T-helper 1 cell treated with Interleukin-12 subunit alpha and Interleukin-12 subunit beta and Interleukin-4 antibody, amounts not matched to agents 30 μg/mL and 1 μg/mL, for 36 hours (primary cell): ENCODE measurements at regions not wholly inside any gene's neighbourhood (a gene's known extent, or its start where the extent isn't known, plus 50 kb on each side); places are given as distances from the start of the nearest gene placed in this dataset.

Experiments used
- H3K27ac Mint-ChIP-seq: one replicate; pipeline ENCODE4 v1.8.0; 2021; ENCODE audit warnings: mild to moderate bottlenecking, mixed read lengths
- H3K27me3 Mint-ChIP-seq: one replicate; pipeline ENCODE4 v1.8.0; 2021; ENCODE audit warnings: low read depth, mixed read lengths
- H3K36me3 Mint-ChIP-seq: one replicate; pipeline ENCODE4 v1.8.0; 2021; ENCODE audit warnings: low read depth, mixed read lengths
- H3K4me1 Mint-ChIP-seq: one replicate; pipeline ENCODE4 v1.8.0; 2021; ENCODE audit warnings: low read depth, mixed read lengths
- H3K4me3 Mint-ChIP-seq: one replicate; pipeline ENCODE4 v1.8.0; 2021; ENCODE audit warnings: mild to moderate bottlenecking, moderate library complexity, mixed read lengths
- H3K9me3 Mint-ChIP-seq: one replicate; pipeline ENCODE4 v1.8.0; 2021; ENCODE audit warnings: mixed read lengths

GRCh38 chr12:113684053-113684907, 212.6 kb upstream of the LHX5 start:
- H3K4me3 Mint-ChIP-seq = no peak overlapping the region
- H3K36me3 Mint-ChIP-seq = no peaks in the 10 kb centered on the region
- no peaks in the 10 kb centered on the region for H3K9me3 Mint-ChIP-seq
- H3K27me3 Mint-ChIP-seq = no peaks in the 10 kb centered on the region
- H3K4me1 Mint-ChIP-seq = no peaks in the 10 kb centered on the region
- no peak overlapping the region for H3K27ac Mint-ChIP-seq

GRCh38 chr12:113683574-113683973, 211.9 kb upstream of the LHX5 start:
- Mint-ChIP-seq H3K36me3 (no peaks in the 10 kb centered on the region), H3K27me3 (no peaks in the 10 kb centered on the region), H3K4me1 (no peaks in the 10 kb centered on the region), H3K4me3 (no peak overlapping the region), H3K27ac (no peak overlapping the region), H3K9me3 (no peaks in the 10 kb centered on the region)

GRCh38 chr12:113680868-113681267, 209.2 kb upstream of the LHX5 start:
- H3K4me3 Mint-ChIP-seq = no peak overlapping the region
- no peaks in the 10 kb centered on the region for H3K36me3 Mint-ChIP-seq
- H3K27me3 Mint-ChIP-seq = no peaks in the 10 kb centered on the region
- no peaks in the 10 kb centered on the region for H3K9me3 Mint-ChIP-seq
- H3K4me1 Mint-ChIP-seq = no peaks in the 10 kb centered on the region
- H3K27ac Mint-ChIP-seq = no peak overlapping the region

- Mint-ChIP-seq H3K27ac (no peak overlapping the region), H3K4me1 (no peaks in the 10 kb centered on the region), H3K36me3 (no peaks in the 10 kb centered on the region), H3K27me3 (no peaks in the 10 kb centered on the region), H3K9me3 (no peaks in the 10 kb centered on the region), H3K4me3 (no peak overlapping the region)
These were observed 206.8 kb upstream of the LHX5 start for GRCh38 chr12:113678223-113679119.

DNA sequence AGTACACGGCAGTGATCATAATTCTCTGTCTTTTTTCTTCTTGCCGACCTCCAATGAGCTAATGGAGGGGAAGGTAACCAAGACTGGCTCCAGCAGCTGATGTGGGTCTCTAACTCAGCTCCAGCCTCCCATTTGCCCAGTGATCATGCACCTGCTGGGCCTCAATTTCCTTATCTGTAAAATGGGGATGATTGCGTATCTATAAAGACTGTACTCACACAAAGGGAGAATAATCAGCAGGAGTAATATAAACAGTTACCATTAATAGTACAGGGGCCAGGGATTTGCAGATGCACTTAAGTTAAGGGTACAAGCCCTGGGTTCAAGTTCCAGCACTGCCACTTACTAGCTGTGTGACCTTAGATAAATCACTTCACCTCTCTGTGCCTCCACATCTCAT, 204.9 kb upstream of the LHX5 start:
- no peak overlapping the region for H3K27ac Mint-ChIP-seq
- no peaks in the 10 kb centered on the region for H3K9me3 Mint-ChIP-seq
- no peaks in the 10 kb centered on the region for H3K36me3 Mint-ChIP-seq
- no peaks in the 10 kb centered on the region for H3K27me3 Mint-ChIP-seq
- no peak overlapping the region for H3K4me3 Mint-ChIP-seq
- H3K4me1 Mint-ChIP-seq = no peaks in the 10 kb centered on the region

DNA sequence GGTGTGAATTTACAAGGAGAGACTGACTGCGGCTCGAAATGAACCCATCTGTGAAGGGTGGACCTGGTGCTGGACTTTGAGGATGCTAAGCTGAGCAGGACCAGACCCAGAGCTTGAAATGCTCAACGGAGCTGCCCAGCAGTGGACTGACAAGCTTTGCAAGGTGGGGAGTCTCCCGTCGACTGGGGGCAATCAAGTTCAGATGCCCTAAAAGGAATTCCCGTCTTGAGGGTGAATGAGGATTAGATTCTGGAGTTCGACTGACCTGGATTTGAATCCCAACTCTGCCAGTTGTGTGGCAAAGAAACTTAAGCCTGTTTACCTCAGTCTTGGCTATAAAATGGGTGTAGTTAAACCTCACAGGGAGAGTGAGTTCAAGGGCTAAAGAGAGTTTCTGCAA, 204.4 kb upstream of the LHX5 start:
- Mint-ChIP-seq H3K4me3 (no peak overlapping the region), H3K4me1 (no peaks in the 10 kb centered on the region), H3K9me3 (no peaks in the 10 kb centered on the region), H3K36me3 (no peaks in the 10 kb centered on the region), H3K27me3 (no peaks in the 10 kb centered on the region), H3K27ac (no peak overlapping the region)

- Mint-ChIP-seq H3K27me3 (peaks cover 8% of the 10 kb centered on the region), H3K36me3 (no peaks in the 10 kb centered on the region), H3K9me3 (no peaks in the 10 kb centered on the region), H3K4me3 (no peak overlapping the region), H3K4me1 (no peaks in the 10 kb centered on the region), H3K27ac (no peak overlapping the region)
These were observed 203.3 kb upstream of the LHX5 start for GRCh38 chr12:113674996-113675395.

GRCh38 chr12:113674302-113674701, 202.6 kb upstream of the LHX5 start:
- H3K4me1 Mint-ChIP-seq = no peaks in the 10 kb centered on the region
- H3K27ac Mint-ChIP-seq = no peak overlapping the region
- no peak overlapping the region for H3K4me3 Mint-ChIP-seq
- no peaks in the 10 kb centered on the region for H3K36me3 Mint-ChIP-seq
- no peaks in the 10 kb centered on the region for H3K9me3 Mint-ChIP-seq
- peaks cover 15% of the 10 kb centered on the region for H3K27me3 Mint-ChIP-seq

DNA sequence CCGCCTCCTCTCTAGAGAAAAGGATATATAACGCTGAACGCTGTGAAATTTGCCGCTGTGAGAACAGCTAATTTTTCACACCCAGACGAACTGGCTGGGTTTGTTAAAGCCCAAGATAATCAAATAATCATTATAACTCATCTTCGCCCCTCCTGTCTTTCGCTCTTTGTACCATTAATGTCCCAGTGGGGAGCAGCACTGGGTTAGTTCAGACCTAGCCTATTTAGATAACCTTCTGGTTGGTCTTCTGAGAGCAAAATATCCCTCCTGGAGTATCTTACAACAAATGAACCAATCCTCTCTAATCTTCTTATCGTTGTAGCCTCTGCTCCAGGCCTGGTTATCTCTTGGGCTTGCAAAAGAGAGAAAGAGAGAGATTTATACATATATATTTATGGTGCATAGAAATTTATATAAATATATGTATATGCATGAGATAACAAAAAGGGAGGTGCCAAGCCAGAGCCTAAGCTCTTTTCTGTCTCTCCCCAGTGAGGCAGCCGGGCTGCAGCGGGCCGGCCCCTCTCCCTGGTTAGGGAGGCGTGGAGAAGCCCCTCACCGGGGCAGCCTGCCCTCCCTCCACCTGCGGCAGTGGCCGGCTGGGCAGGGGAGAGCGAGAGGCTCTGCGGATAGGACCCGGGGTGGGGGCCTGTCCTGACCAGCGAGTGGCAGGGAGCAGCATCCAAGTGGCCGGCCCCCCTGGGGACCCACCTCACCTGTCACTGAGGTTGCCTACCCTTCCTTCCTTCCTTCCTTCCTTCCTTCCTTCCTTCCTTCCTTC, 202.0 kb upstream of the LHX5 start:
- Mint-ChIP-seq H3K36me3 (no peaks in the 10 kb centered on the region), H3K27me3 (peaks cover 18% of the 10 kb centered on the region), H3K4me1 (no peaks in the 10 kb centered on the region), H3K27ac (no peak overlapping the region), H3K4me3 (no peak overlapping the region), H3K9me3 (no peaks in the 10 kb centered on the region)

- no peak overlapping the region for H3K27ac Mint-ChIP-seq
- H3K27me3 Mint-ChIP-seq = peaks cover 20% of the 10 kb centered on the region
These were observed 199.1 kb upstream of the LHX5 start for GRCh38 chr12:113670742-113671141.

DNA sequence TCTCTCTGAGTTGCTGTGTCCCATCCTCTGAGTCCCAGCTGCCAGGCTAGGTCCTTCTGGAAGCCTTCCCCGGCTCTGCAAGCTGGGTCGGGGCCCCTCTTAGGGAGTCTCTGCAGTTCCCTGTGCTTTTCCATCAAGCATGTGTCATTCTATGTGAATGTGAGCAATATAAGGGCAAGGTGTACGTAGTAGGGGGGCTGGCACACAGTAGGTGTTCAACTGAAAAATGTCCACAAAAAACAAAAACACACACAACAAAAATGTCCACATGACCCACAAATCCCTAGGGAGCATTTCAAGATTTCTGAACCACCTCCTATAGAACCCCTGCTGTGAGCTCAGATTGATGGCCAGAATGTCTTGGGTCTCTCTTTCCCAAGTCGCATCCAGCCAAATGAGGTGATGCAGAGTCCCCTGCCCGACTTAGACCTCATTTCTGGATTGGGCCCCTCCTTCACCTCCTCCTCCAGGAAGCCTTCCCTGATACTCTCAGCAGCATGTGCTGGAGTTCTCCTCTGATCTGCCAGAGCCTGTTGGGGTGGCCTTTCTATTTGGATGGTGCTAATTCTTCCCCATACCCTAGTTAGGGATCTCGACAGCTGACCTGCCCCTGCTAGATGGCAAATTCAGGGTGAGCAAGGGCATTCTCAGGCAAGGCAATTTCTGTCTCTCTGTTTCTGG, 196.1 kb upstream of the LHX5 start:
- Mint-ChIP-seq H3K36me3 (no peaks in the 10 kb centered on the region), H3K9me3 (no peaks in the 10 kb centered on the region), H3K4me3 (no peak overlapping the region), H3K27ac (no peak overlapping the region), H3K27me3 (peaks cover 20% of the 10 kb centered on the region), H3K4me1 (no peaks in the 10 kb centered on the region)

More at GRCh38 chr12:113670742-113671141, 199.1 kb upstream of the LHX5 start:
- Mint-ChIP-seq H3K36me3 (no peaks in the 10 kb centered on the region), H3K4me1 (no peaks in the 10 kb centered on the region), H3K4me3 (no peak overlapping the region), H3K9me3 (no peaks in the 10 kb centered on the region)

GRCh38 chr12:113667095-113667494, 195.4 kb upstream of the LHX5 start:
- no peaks in the 10 kb centered on the region for H3K36me3 Mint-ChIP-seq
- no peak overlapping the region for H3K27ac Mint-ChIP-seq
- H3K4me3 Mint-ChIP-seq = no peak overlapping the region
- H3K4me1 Mint-ChIP-seq = no peaks in the 10 kb centered on the region
- H3K27me3 Mint-ChIP-seq = peaks cover 20% of the 10 kb centered on the region
- no peaks in the 10 kb centered on the region for H3K9me3 Mint-ChIP-seq

DNA sequence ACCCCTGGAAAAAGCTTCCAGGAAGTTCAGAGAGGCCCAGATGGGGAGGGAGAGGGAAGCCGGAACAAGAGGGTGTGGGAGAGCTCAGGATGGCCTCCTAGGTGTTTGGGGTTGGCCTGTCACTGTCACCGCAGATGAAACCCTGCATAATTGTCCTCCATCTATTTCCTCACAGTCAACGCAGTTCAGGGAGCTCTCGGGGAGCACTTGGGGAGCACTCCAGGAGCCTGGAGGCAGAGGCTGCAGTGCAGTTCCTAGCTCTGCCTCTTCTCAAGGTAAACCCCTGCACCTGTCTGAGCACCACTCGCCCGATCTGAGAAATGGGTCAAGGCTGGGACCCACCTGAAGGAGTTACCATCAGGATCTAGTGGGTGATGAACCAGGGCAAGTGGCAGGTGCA, 194.6 kb upstream of the LHX5 start:
- H3K36me3 Mint-ChIP-seq = no peaks in the 10 kb centered on the region
- H3K27ac Mint-ChIP-seq = no peak overlapping the region
- no peaks in the 10 kb centered on the region for H3K9me3 Mint-ChIP-seq
- H3K4me3 Mint-ChIP-seq = no peak overlapping the region
- no peaks in the 10 kb centered on the region for H3K4me1 Mint-ChIP-seq
- H3K27me3 Mint-ChIP-seq = peaks cover 20% of the 10 kb centered on the region

- peaks cover 15% of the 10 kb centered on the region for H3K27me3 Mint-ChIP-seq
- H3K9me3 Mint-ChIP-seq = no peaks in the 10 kb centered on the region
- H3K27ac Mint-ChIP-seq = no peak overlapping the region
- no peaks in the 10 kb centered on the region for H3K4me1 Mint-ChIP-seq
- H3K4me3 Mint-ChIP-seq = no peak overlapping the region
- no peaks in the 10 kb centered on the region for H3K36me3 Mint-ChIP-seq
These were observed 193.8 kb upstream of the LHX5 start for GRCh38 chr12:113665457-113665856.
